ENCODE measurements at regions not wholly inside any gene's neighbourhood (a gene's known extent, or its start where the extent isn't known, plus 50 kb on each side); places are given as distances from the start of the nearest gene placed in this dataset.

GRCh38 chr6:166814390-166814789 is 142.0 kb downstream of the RNASET2 start:
- Histone ChIP-seq H3K4me2 (ENCODE audit: low read length) (no peak overlapping the region), H3F3A (ENCODE audit: insufficient read depth, low read length) (no peaks in the 10 kb centered on the region), H3K4me1 (ENCODE audit: insufficient read depth, low read length, severe bottlenecking) (no peaks in the 10 kb centered on the region), H3K9me3 (ENCODE audit: low read length) (no peaks in the 10 kb centered on the region), H3K9me2 (ENCODE audit: low read depth, low read length) (no peaks in the 10 kb centered on the region), H3K79me2 (ENCODE audit: insufficient read depth, low read length) (no peaks in the 10 kb centered on the region), H3K27me3 (ENCODE audit: insufficient read depth, low read length) (no peaks in the 10 kb centered on the region; the same call in 1 of the 2 replicates), H3K27ac (ENCODE audit: low read depth, low read length, poor library complexity, severe bottlenecking) (no peak overlapping the region), H2AFZ (ENCODE audit: low read length) (no peak overlapping the region), H4K20me1 (ENCODE audit: insufficient read depth, low read length) (no peaks in the 10 kb centered on the region), H3K4me3 (ENCODE audit: low read depth, low read length, poor library complexity, severe bottlenecking) (no peak overlapping the region), H3K36me3 (ENCODE audit: insufficient read depth, low read length) (no peaks in the 10 kb centered on the region), H3K9ac (ENCODE audit: low read length) (no peak overlapping the region)
- no peak for TF ChIP-seq EZH2 (IDR thresholded peaks at IDR 0.05; ENCODE audit: borderline replicate concordance, low read length)
- TF ChIP-seq, protein P1, sequence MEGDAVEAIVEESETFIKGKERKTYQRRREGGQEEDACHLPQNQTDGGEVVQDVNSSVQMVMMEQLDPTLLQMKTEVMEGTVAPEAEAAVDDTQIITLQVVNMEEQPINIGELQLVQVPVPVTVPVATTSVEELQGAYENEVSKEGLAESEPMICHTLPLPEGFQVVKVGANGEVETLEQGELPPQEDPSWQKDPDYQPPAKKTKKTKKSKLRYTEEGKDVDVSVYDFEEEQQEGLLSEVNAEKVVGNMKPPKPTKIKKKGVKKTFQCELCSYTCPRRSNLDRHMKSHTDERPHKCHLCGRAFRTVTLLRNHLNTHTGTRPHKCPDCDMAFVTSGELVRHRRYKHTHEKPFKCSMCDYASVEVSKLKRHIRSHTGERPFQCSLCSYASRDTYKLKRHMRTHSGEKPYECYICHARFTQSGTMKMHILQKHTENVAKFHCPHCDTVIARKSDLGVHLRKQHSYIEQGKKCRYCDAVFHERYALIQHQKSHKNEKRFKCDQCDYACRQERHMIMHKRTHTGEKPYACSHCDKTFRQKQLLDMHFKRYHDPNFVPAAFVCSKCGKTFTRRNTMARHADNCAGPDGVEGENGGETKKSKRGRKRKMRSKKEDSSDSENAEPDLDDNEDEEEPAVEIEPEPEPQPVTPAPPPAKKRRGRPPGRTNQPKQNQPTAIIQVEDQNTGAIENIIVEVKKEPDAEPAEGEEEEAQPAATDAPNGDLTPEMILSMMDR (IDR thresholded peaks at IDR 0.05; ENCODE audit: low read length), result no peak

DNA sequence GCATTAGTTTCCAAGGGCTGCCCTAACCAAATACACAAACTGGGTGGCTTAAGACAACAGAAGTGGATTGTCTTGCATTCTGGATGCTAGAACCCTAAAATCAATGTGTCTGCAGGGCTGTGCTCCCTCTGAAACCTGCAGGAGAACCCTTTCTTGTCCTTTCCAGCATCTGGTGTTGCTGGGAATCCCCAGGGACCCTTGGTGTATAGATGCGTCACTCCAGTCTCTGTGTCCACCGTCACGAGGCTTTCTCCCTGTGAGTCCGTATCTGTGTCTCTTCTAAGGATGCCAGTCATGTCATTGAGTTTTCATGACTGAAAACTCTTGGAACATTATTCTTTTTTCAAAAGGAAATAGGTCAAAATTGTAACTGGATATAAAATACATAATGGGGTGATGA is 142.9 kb downstream of the RNASET2 start:
- no peaks in the 10 kb centered on the region for H3K9me3 ChIP-seq (ENCODE audit: low read length)
- TF ChIP-seq, protein P1 (IDR thresholded peaks at IDR 0.05; ENCODE audit: low read length), result no peak
- no peak for TF ChIP-seq EZH2 (IDR thresholded peaks at IDR 0.05; ENCODE audit: borderline replicate concordance, low read length)
- no peak overlapping the region for H3K4me3 ChIP-seq (ENCODE audit: low read depth, low read length, poor library complexity, severe bottlenecking)
- no peak overlapping the region for H3K4me2 ChIP-seq (ENCODE audit: low read length)
- no peaks in the 10 kb centered on the region for H3K36me3 ChIP-seq (ENCODE audit: insufficient read depth, low read length)
- H3K9ac ChIP-seq (ENCODE audit: low read length), result no peak overlapping the region
- H3K79me2 ChIP-seq (ENCODE audit: insufficient read depth, low read length), result no peaks in the 10 kb centered on the region
- H3F3A ChIP-seq (ENCODE audit: insufficient read depth, low read length), result no peaks in the 10 kb centered on the region
- H3K4me1 ChIP-seq (ENCODE audit: insufficient read depth, low read length, severe bottlenecking), result no peaks in the 10 kb centered on the region
- H4K20me1 ChIP-seq (ENCODE audit: insufficient read depth, low read length), result no peaks in the 10 kb centered on the region
- H3K27ac ChIP-seq (ENCODE audit: low read depth, low read length, poor library complexity, severe bottlenecking), result no peak overlapping the region
- no peaks in the 10 kb centered on the region for H3K9me2 ChIP-seq (ENCODE audit: low read depth, low read length)
- no peak overlapping the region for H2AFZ ChIP-seq (ENCODE audit: low read length)
- no peaks in the 10 kb centered on the region; the same call in 1 of the 2 replicates for H3K27me3 ChIP-seq (ENCODE audit: insufficient read depth, low read length)

DNA sequence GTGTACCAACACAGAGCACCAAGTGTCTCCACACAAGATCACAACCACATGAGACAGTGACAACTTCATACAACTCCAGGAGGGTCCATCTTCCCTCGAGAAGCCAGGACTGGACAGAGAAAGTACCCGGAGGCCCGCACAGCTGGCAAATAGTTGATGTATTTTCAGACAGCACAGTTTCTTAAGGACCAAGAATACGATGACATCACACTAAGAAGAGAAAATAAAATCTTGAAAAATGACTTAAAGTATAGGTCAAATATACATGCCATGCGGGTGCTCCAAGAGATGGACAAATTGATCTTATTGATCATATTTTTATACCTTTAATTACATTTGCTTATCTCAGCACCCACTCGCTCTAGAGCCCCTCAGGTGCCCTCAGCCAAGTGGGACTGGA is 145.5 kb downstream of the RNASET2 start:
- Histone ChIP-seq H3K9me2 (ENCODE audit: low read depth, low read length) (no peaks in the 10 kb centered on the region), H2AFZ (ENCODE audit: low read length) (no peak overlapping the region), H3K27ac (ENCODE audit: low read depth, low read length, poor library complexity, severe bottlenecking) (no peak overlapping the region), H3K9ac (ENCODE audit: low read length) (no peak overlapping the region), H3K4me1 (ENCODE audit: insufficient read depth, low read length, severe bottlenecking) (no peaks in the 10 kb centered on the region), H3K27me3 (ENCODE audit: insufficient read depth, low read length) (no peaks in the 10 kb centered on the region; the same call in 1 of the 2 replicates), H3K4me2 (ENCODE audit: low read length) (no peak overlapping the region), H3K36me3 (ENCODE audit: insufficient read depth, low read length) (no peaks in the 10 kb centered on the region), H3K9me3 (ENCODE audit: low read length) (peaks cover 6% of the 10 kb centered on the region; the same call in 1 of the 2 replicates), H3K4me3 (ENCODE audit: low read depth, low read length, poor library complexity, severe bottlenecking) (no peak overlapping the region), H3F3A (ENCODE audit: insufficient read depth, low read length) (no peaks in the 10 kb centered on the region), H4K20me1 (ENCODE audit: insufficient read depth, low read length) (no peaks in the 10 kb centered on the region), H3K79me2 (ENCODE audit: insufficient read depth, low read length) (no peaks in the 10 kb centered on the region)
- TF ChIP-seq, protein P1 (IDR thresholded peaks at IDR 0.05; ENCODE audit: low read length), result no peak
- no peak for TF ChIP-seq EZH2 (IDR thresholded peaks at IDR 0.05; ENCODE audit: borderline replicate concordance, low read length)

Measured in OCI-LY1 (cell line).